ENCODE measurements at regions not wholly inside any gene's neighbourhood (a gene's known extent, or its start where the extent isn't known, plus 50 kb on each side); places are given as distances from the start of the nearest gene placed in this dataset.
A peak's percentile ranks its signal among the peaks of the same experiment; 100 is the strongest.

DNA sequence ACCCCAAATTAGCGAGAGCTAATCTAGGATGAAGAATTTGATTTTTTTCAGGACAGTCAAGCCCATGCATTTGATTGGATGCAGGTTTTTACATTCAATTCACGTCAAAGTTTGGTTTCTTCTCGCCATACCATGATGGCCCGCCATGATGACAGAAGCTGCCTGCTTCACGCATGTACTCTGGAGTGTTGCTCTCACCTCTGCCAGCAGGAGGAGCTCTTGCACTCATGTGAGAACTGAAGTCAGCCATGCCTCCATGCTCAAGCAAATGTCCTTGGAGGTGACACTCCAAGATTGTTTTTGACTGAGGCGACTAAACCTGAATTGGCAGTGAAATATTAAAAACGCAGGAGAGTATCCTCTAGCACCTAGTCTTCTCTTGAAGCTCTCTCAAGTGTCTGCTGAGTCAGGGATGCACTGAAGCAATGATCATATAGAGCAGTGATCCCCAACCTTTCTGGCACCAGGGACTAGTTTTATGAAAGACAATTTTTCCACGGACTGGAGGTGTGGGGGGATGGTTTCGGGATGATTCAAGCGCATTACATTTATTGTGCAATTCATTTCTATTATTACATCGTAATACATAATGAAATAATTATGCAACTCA lies 120.9 kb downstream of the SAMMSON start:
- DNase-seq (ENCODE audit: low read depth in 1 of 2, low spot score in 1 of 2) = peak in 1 of 2 donors; percentile 33

- DNase-seq (ENCODE audit: low read depth in 1 of 2, low spot score in 1 of 2) = no peak
Measured at GRCh38 chr3:70127192-70127591, 127.7 kb downstream of the SAMMSON start.

DNA sequence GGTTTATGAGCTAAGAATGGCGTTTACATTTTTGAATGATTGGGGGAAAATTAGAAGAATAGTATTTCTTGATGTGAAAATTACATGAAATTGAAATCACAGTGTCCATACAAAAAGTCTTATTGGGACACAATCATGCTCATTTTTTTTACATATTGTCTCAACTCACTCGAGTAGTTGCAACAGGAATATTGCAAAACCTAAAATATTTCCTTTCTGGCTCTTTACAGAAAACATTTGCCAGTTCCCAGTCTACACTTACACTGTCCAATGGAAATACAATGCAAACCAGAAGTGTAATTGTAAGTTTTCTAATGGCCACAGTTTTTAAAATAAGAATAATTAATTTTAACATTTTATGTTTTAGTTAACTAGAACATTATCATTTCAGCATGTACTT lies 137.8 kb downstream of the SAMMSON start:
- DNase-seq (ENCODE audit: low read depth in 1 of 2, low spot score in 1 of 2) = no peak

GRCh38 chr3:70138606-70139005 lies 139.1 kb downstream of the SAMMSON start:
- no peak for DNase-seq (ENCODE audit: low read depth in 1 of 2, low spot score in 1 of 2)
